ENCODE measurements at regions not wholly inside any gene's neighbourhood (a gene's known extent, or its start where the extent isn't known, plus 50 kb on each side); places are given as distances from the start of the nearest gene placed in this dataset.
A peak's percentile ranks its signal among the peaks of the same experiment; 100 is the strongest.

DNA sequence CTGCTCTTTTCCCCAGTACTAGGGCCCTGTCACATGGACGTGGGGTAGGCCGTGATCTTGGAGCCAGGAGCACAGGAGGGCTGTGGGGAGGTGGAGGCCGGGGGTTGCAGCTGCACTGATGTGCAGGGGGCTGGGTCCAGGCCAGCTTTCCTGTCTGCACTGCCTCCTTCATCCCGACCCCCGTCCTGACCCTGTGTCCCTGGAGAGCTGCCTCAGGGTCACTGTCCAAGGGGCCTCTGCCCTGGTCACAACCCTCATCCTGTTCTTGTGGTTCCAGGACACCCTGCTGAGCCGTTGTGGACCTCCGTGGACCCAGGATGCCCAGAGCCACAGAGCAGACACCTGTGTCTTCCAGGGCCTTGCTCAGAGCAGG is 91.7 kb upstream of the ADRA2C start:
- DNase-seq (ENCODE audit: low spot score): no peak
- H3K9ac ChIP-seq: no peak overlapping the region

DNA sequence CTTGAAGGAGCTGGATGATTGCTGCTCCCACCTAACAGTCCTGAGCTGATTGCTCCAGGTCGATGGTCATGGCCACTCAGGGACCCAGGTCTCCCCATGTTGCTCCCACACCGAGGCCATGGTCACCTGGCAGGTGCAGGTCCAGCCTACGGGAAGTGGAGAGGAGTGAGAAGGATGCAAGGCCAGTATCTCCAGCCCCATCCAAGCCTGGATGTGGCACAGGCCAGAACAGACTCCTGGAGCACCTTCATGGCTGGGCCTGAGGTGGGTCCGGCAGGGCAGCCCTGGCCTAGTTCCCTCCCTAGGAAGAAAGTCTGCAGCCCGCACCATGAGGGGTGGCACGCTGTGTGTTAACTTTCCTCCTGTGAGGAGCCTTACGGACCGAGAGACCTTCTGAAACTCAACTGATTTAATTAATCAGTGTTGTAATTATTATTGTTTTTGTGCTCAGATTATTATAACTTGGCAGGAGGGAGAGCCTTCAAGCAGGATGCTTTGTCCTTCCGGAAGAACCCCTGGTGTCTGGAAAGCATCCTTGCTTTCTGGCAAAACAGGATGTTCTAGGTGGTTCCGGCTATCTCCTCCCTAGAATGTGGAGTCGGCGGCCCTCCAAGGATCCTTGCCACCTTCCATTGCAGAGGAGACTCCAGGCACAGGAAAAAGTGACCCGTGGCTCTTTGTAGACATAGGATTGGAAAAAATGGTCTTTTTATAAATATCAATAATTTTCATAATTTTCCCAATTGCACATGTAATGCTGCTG is 92.3 kb upstream of the ADRA2C start:
- TF ChIP-seq, protein P1, sequence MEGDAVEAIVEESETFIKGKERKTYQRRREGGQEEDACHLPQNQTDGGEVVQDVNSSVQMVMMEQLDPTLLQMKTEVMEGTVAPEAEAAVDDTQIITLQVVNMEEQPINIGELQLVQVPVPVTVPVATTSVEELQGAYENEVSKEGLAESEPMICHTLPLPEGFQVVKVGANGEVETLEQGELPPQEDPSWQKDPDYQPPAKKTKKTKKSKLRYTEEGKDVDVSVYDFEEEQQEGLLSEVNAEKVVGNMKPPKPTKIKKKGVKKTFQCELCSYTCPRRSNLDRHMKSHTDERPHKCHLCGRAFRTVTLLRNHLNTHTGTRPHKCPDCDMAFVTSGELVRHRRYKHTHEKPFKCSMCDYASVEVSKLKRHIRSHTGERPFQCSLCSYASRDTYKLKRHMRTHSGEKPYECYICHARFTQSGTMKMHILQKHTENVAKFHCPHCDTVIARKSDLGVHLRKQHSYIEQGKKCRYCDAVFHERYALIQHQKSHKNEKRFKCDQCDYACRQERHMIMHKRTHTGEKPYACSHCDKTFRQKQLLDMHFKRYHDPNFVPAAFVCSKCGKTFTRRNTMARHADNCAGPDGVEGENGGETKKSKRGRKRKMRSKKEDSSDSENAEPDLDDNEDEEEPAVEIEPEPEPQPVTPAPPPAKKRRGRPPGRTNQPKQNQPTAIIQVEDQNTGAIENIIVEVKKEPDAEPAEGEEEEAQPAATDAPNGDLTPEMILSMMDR (IDR thresholded peaks at IDR 0.05): no peak
- TF ChIP-seq EZH2 (IDR thresholded peaks at IDR 0.05) (no peak), EZH2phosphoT487 (IDR thresholded peaks at IDR 0.05) (no peak)
- Mint-ChIP-seq H3K4me1 (peaks cover 25% of the 10 kb centered on the region), H3K9me3 (peaks cover 2% of the 10 kb centered on the region), H3K27me3 (ENCODE audit: insufficient read depth, low read depth) (peaks cover 16% of the 10 kb centered on the region), H3K27ac (peak overlapping the region; percentile 22), H3K36me3 (no peaks in the 10 kb centered on the region), H3K4me3 (no peak overlapping the region)
- H3K27ac ChIP-seq: no peak overlapping the region
- H3K9me3 ChIP-seq (ENCODE audit: low read depth): no peaks in the 10 kb centered on the region
- DNase-seq (ENCODE audit: low spot score): no peak
- H3K36me3 ChIP-seq: no peaks in the 10 kb centered on the region
- no peak overlapping the region for H3K9ac ChIP-seq
- H3K4me3 ChIP-seq: no peak overlapping the region
- H3K4me2 ChIP-seq: no peak overlapping the region
- no peaks in the 10 kb centered on the region for H3K79me2 ChIP-seq (ENCODE audit: low read depth)
- no peaks in the 10 kb centered on the region for H3F3A ChIP-seq (ENCODE audit: low read depth)
- no peaks in the 10 kb centered on the region for H4K20me1 ChIP-seq (ENCODE audit: low read depth)
- H2AFZ ChIP-seq (replicated peaks): no peak overlapping the region
- H3K4me1 ChIP-seq: no peaks in the 10 kb centered on the region
- no peaks in the 10 kb centered on the region for H3K27me3 ChIP-seq

More for the DNA sequence above, 91.7 kb upstream of the ADRA2C start:
- Histone ChIP-seq H2AFZ (replicated peaks) (no peak overlapping the region), H3K4me3 (no peak overlapping the region), H3F3A (ENCODE audit: low read depth) (no peaks in the 10 kb centered on the region), H3K4me1 (no peaks in the 10 kb centered on the region), H4K20me1 (ENCODE audit: low read depth) (no peaks in the 10 kb centered on the region), H3K27me3 (no peaks in the 10 kb centered on the region), H3K36me3 (no peaks in the 10 kb centered on the region), H3K79me2 (ENCODE audit: low read depth) (no peaks in the 10 kb centered on the region), H3K4me2 (no peak overlapping the region), H3K27ac (no peak overlapping the region), H3K9me3 (ENCODE audit: low read depth) (no peaks in the 10 kb centered on the region)
- no peak for TF ChIP-seq EZH2phosphoT487 (IDR thresholded peaks at IDR 0.05)
- TF ChIP-seq EZH2 (IDR thresholded peaks at IDR 0.05): no peak
- TF ChIP-seq, protein P1 (IDR thresholded peaks at IDR 0.05): no peak
- Mint-ChIP-seq H3K4me1 (peaks cover 25% of the 10 kb centered on the region), H3K4me3 (no peak overlapping the region), H3K9me3 (peaks cover 2% of the 10 kb centered on the region), H3K27ac (no peak overlapping the region), H3K36me3 (no peaks in the 10 kb centered on the region), H3K27me3 (ENCODE audit: insufficient read depth, low read depth) (peaks cover 16% of the 10 kb centered on the region)

DNA sequence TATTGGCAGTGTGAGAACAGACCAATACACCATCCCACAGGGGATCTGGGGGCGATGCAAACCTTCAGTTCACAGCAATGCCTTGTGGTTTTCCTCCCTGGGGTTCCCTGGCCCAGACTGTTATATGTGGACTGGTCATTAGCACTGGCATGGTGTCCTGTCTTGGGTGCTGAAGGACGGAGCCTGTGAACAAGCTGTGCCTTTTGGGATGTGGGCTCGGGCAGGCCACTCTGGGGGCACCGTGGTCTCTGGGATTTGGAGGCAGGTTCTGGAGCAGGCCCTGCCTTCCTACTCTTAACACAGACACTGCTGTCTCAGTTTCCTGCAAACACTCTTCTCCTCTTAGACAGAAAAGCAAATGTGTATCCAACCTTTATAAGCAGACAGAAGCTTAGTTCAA is 93.0 kb upstream of the ADRA2C start:
- H3K9me3 Mint-ChIP-seq: peaks cover 2% of the 10 kb centered on the region
- TF ChIP-seq EZH2phosphoT487 (IDR thresholded peaks at IDR 0.05) (no peak), EZH2 (IDR thresholded peaks at IDR 0.05) (no peak)
- TF ChIP-seq, protein P1 (IDR thresholded peaks at IDR 0.05): no peak

More for the DNA sequence above, 93.0 kb upstream of the ADRA2C start:
- H3K4me3 ChIP-seq: no peak overlapping the region
- peaks cover 18% of the 10 kb centered on the region for H3K27me3 Mint-ChIP-seq (ENCODE audit: insufficient read depth, low read depth)
- H3K4me1 Mint-ChIP-seq: peaks cover 25% of the 10 kb centered on the region
- no peaks in the 10 kb centered on the region for H3K36me3 ChIP-seq
- H3K9me3 ChIP-seq (ENCODE audit: low read depth): no peaks in the 10 kb centered on the region
- H3K4me2 ChIP-seq: no peak overlapping the region
- no peak overlapping the region for H3K9ac ChIP-seq
- H2AFZ ChIP-seq (replicated peaks): no peak overlapping the region
- no peak overlapping the region for H3K27ac Mint-ChIP-seq
- no peaks in the 10 kb centered on the region for H3F3A ChIP-seq (ENCODE audit: low read depth)
- H3K36me3 Mint-ChIP-seq: no peaks in the 10 kb centered on the region
- no peaks in the 10 kb centered on the region for H3K4me1 ChIP-seq
- no peak overlapping the region for H3K4me3 Mint-ChIP-seq
- H3K27ac ChIP-seq: no peak overlapping the region
- no peaks in the 10 kb centered on the region for H4K20me1 ChIP-seq (ENCODE audit: low read depth)
- no peaks in the 10 kb centered on the region for H3K79me2 ChIP-seq (ENCODE audit: low read depth)
- no peaks in the 10 kb centered on the region for H3K27me3 ChIP-seq
- no peak for DNase-seq (ENCODE audit: low spot score)
